IMR-90 (cell line): ENCODE measurements at regions not wholly inside any gene's neighbourhood (a gene's known extent, or its start where the extent isn't known, plus 50 kb on each side); places are given as distances from the start of the nearest gene placed in this dataset.

Experiments
- ATAC-seq: fragments of 200-7000 bp; cut with Tn5 transposase; 2 replicates; pipeline ENCODE4 v1.9.1; 2020; ENCODE audit warnings: low read depth, mild to moderate bottlenecking, moderate library complexity
- BruUV-seq: library from RNA; stranded (reverse); fragments of 400-500 nt; replicated peaks from 2 replicates; lab custom pipeline; 2021; lab: Mats Ljungman, UMichigan
- CTCF ChIA-PET: fragments of 300-600 bp; formaldehyde crosslinking; extraction: SDS; loops from one replicate; lab custom pipeline; 2021; ENCODE audit warnings: antibody characterized with exemption; lab: Yijun Ruan, JAX
- POLR2A ChIA-PET: fragments of 300-600 bp; sonication (Branson Sonifier 250); formaldehyde crosslinking; loops from one replicate; lab custom pipeline; 2022; ENCODE audit warnings: antibody characterized with exemption; ENCODE audit not compliant: unreplicated experiment; lab: Charles Lee
- DNase-seq: peaks from one replicate; pipeline ENCODE4 v3.0.0; 2013
- H2AFZ ChIP-seq: replicated peaks from 2 replicates; pipeline ENCODE3; 2013; ENCODE audit warnings: low read length, mild to moderate bottlenecking; ENCODE audit not compliant: poor library complexity
- H2AK5ac ChIP-seq: 2 replicates; pipeline ENCODE4 v1.6.1; 2013; ENCODE audit warnings: low read depth, low read length, inconsistent platforms
- H2AK9ac ChIP-seq: replicated peaks from 2 replicates; pipeline ENCODE3; 2013; ENCODE audit warnings: mild to moderate bottlenecking, low read depth, low read length, moderate library complexity; ENCODE audit not compliant: poor library complexity
- H2BK120ac ChIP-seq: 2 replicates; pipeline ENCODE4 v1.6.1; 2013; ENCODE audit warnings: low read depth, low read length, inconsistent platforms
- H2BK15ac ChIP-seq: 3 replicates; pipeline ENCODE4 v1.6.1; 2013; ENCODE audit warnings: low read depth, low read length, inconsistent platforms
- H2BK20ac ChIP-seq: 2 replicates; pipeline ENCODE4 v1.6.1; 2013; ENCODE audit warnings: low read depth, mild to moderate bottlenecking, inconsistent platforms, low read length, moderate library complexity
- H2BK5ac ChIP-seq: 2 replicates; pipeline ENCODE4 v1.6.1; 2013; ENCODE audit warnings: mild to moderate bottlenecking, low read depth, low read length, inconsistent platforms; ENCODE audit not compliant: poor library complexity, severe bottlenecking
- H3K14ac ChIP-seq: replicated peaks from 2 replicates; pipeline ENCODE4 v1.6.1; 2013; ENCODE audit warnings: low read depth, low read length, inconsistent platforms
- H3K18ac ChIP-seq: 2 replicates; pipeline ENCODE4 v1.6.1; 2013; ENCODE audit warnings: low read depth, low read length, control low read depth
- H3K23ac ChIP-seq: 2 replicates; pipeline ENCODE4 v1.6.1; 2013; ENCODE audit warnings: low read depth, low read length, inconsistent platforms
- H3K27ac ChIP-seq: 2 replicates; pipeline ENCODE4 v1.5.1; 2013; ENCODE audit warnings: mild to moderate bottlenecking, control low read depth, low read length; ENCODE audit not compliant: insufficient read depth
- H3K27me3 ChIP-seq: 2 replicates; pipeline ENCODE4 v1.6.1; 2013; ENCODE audit warnings: low read length; ENCODE audit not compliant: control insufficient read depth, insufficient read depth
- H3K36me3 ChIP-seq: 2 replicates; pipeline ENCODE4 v1.6.1; 2013; ENCODE audit warnings: low read length, mixed read lengths; ENCODE audit not compliant: control insufficient read depth, insufficient read depth
- H3K4ac ChIP-seq: 2 replicates; pipeline ENCODE4 v1.6.1; 2013; ENCODE audit warnings: low read depth, low read length, inconsistent platforms
- H3K4me1 ChIP-seq: 2 replicates; pipeline ENCODE4 v1.6.1; 2013; ENCODE audit warnings: low read length, mixed read lengths; ENCODE audit not compliant: control insufficient read depth, insufficient read depth
- H3K4me2 ChIP-seq: 2 replicates; pipeline ENCODE4 v1.6.1; 2013; ENCODE audit warnings: low read depth, mild to moderate bottlenecking, control low read depth, low read length, moderate library complexity
- H3K4me3 ChIP-seq: 2 replicates; pipeline ENCODE4 v1.5.1; 2013; ENCODE audit warnings: low read depth, mild to moderate bottlenecking, control low read depth, low read length, moderate library complexity; ENCODE audit not compliant: insufficient read depth
- H3K56ac ChIP-seq: 2 replicates; pipeline ENCODE4 v1.6.1; 2013; ENCODE audit warnings: low read length, inconsistent platforms; ENCODE audit not compliant: insufficient read depth; ENCODE audit errors: extremely low read depth
- H3K79me1 ChIP-seq, 2 experiments: 2 replicates each; pipeline ENCODE4 v1.6.1; 2013; ENCODE audit warnings: low read length in 2 of 2, inconsistent platforms in 1 of 2, low read depth in 1 of 2
- H3K9ac ChIP-seq: 2 replicates; pipeline ENCODE4 v1.6.1; 2013; ENCODE audit warnings: low read depth, low read length, control low read depth
- H3K9me1 ChIP-seq: 2 replicates; pipeline ENCODE4 v1.6.1; 2013; ENCODE audit warnings: low read length, inconsistent platforms; ENCODE audit not compliant: insufficient read depth
- H3K9me3 ChIP-seq: 2 replicates; pipeline ENCODE4 v1.6.1; 2013; ENCODE audit warnings: low read length; ENCODE audit not compliant: control insufficient read depth, insufficient read depth
- H4K20me1 ChIP-seq: 2 replicates; pipeline ENCODE4 v1.6.1; 2013; ENCODE audit warnings: low read length, inconsistent platforms; ENCODE audit not compliant: insufficient read depth
- H4K5ac ChIP-seq: 2 replicates; pipeline ENCODE4 v1.6.1; 2013; ENCODE audit warnings: mild to moderate bottlenecking, low read depth, low read length, control low read depth
- H4K8ac ChIP-seq, 2 experiments: 2 replicates each; pipeline ENCODE4 v1.6.1; 2013; ENCODE audit warnings: low read depth in 2 of 2, low read length in 2 of 2, control low read depth in 1 of 2, inconsistent platforms in 1 of 2
- H4K91ac ChIP-seq: 2 replicates; pipeline ENCODE4 v1.6.1; 2013; ENCODE audit warnings: low read depth, low read length, inconsistent platforms; ENCODE audit not compliant: insufficient read depth
- BHLHE40 ChIP-seq: fragments of 150-350 bp; IDR thresholded peaks from 2 replicates; pipeline ENCODE4 v1.6.1; 2016; ENCODE audit warnings: mild to moderate bottlenecking, low read depth, low read length
- CEBPB ChIP-seq: IDR thresholded peaks from 2 replicates; pipeline ENCODE4 v1.6.1; 2012; ENCODE audit warnings: low read depth, low read length, improper control_type of control experiment
- CHD1 ChIP-seq: IDR thresholded peaks from 2 replicates; pipeline ENCODE4 v1.6.1; 2012; ENCODE audit warnings: low read depth, low read length, improper control_type of control experiment
- ELK1 ChIP-seq: fragments of 150-350 bp; IDR thresholded peaks from 2 replicates; pipeline ENCODE4 v1.6.1; 2016; ENCODE audit warnings: low read depth, mild to moderate bottlenecking, low read length, moderate library complexity, borderline replicate concordance
- MAFK ChIP-seq: IDR thresholded peaks from 2 replicates; pipeline ENCODE4 v1.6.1; 2012; ENCODE audit warnings: low read depth, low read length, improper control_type of control experiment
- MAZ ChIP-seq: IDR thresholded peaks from 2 replicates; pipeline ENCODE4 v1.6.1; 2012; ENCODE audit warnings: low read depth, mild to moderate bottlenecking, low read length, improper control_type of control experiment, moderate library complexity, borderline replicate concordance
- MXI1 ChIP-seq: IDR thresholded peaks from 2 replicates; pipeline ENCODE4 v1.6.1; 2012; ENCODE audit warnings: low read depth, mild to moderate bottlenecking, low read length, moderate library complexity, borderline replicate concordance
- POLR2A ChIP-seq: IDR thresholded peaks from 2 replicates; pipeline ENCODE4 v1.6.1; 2012; ENCODE audit warnings: mild to moderate bottlenecking, low read depth, low read length
- RFX5 ChIP-seq: IDR thresholded peaks from 2 replicates; pipeline ENCODE4 v1.8.0; 2012; ENCODE audit warnings: low read depth, mild to moderate bottlenecking, low read length, moderate library complexity
- USF2 ChIP-seq: fragments of 150-350 bp; IDR thresholded peaks from 2 replicates; pipeline ENCODE4 v1.6.1; 2017; ENCODE audit warnings: mild to moderate bottlenecking, antibody characterized with exemption, low read length, low read depth
- WGBS, 2 experiments: methylation state at CpG; one replicate each; pipeline versions ENCODE4 v1.1.5 to v1.1.7; 2013; ENCODE audit warnings: missing lambda C conversion rate in 2 of 2; ENCODE audit not compliant: insufficient read length in 1 of 2; ENCODE audit errors: extremely low coverage in 2 of 2; 5-methylcytosine and 5-hydroxymethylcytosine counted together
- dilution Hi-C: fragments of 300-500 bp; cut with HindIII; formaldehyde crosslinking; loops from one replicate; pipeline ENCODE4 v1.14.3; 2018; ENCODE audit warnings: low sequenced_read_pairs; ENCODE audit not compliant: unreplicated experiment
- in situ Hi-C: fragments of 300-500 bp; cut with MboI; formaldehyde crosslinking; loops from 3 replicates; pipeline ENCODE4 v1.14.3; 2019; ENCODE audit warnings: low sequenced_read_pairs, inconsistent platforms, mixed read lengths
- intact Hi-C: fragments of 100-400 bp; cut with micrococcal nuclease; formaldehyde crosslinking; loops from 2 replicates; pipeline ENCODE4 v1.10.0; 2022

GRCh38 chrX:20477219-20477618, 210.5 kb upstream of the RPS6KA3 start:
- DNase-seq, result no peak
- 60% methylated on average over 1 of the region's 3 CpGs; no CpG with 5 or more reads in 1 of the 2 experiments for WGBS, 2 experiments
- Histone ChIP-seq H3K4ac (no peak overlapping the region), H2BK15ac (no peak overlapping the region), H4K5ac (no peak overlapping the region), H3K27me3 (peaks cover 2% of the 10 kb centered on the region; the same call in 1 of the 2 replicates), H3K56ac (no peak overlapping the region), H3K79me1 (no peaks in the 10 kb centered on the region), H2BK20ac (no peak overlapping the region), H3K36me3 (no peaks in the 10 kb centered on the region), H3K9me1 (no peaks in the 10 kb centered on the region), H3K23ac (no peak overlapping the region), H4K8ac (no peak overlapping the region), H2BK5ac (no peak overlapping the region), H3K27ac (no peak overlapping the region), H2AK5ac (no peak overlapping the region), H3K4me3 (no peak overlapping the region), H3K9me3 (no peaks in the 10 kb centered on the region), H3K18ac (no peak overlapping the region), H4K20me1 (no peaks in the 10 kb centered on the region), H2BK120ac (no peak overlapping the region), H3K4me1 (no peaks in the 10 kb centered on the region), H2AFZ (no peak overlapping the region), H4K91ac (no peak overlapping the region), H2AK9ac (no peak overlapping the region), H3K9ac (no peak overlapping the region), H3K14ac (no peak overlapping the region), H3K4me2 (no peak overlapping the region)
- intact Hi-C loops (no loop called here), dilution Hi-C loops (no loop called here), in situ Hi-C loops (no loop called here)
- ATAC-seq, result no peak
- TF ChIP-seq CHD1 (no peak), POLR2A (no peak), MAZ (no peak), MAFK (no peak), RFX5 (no peak), USF2 (no peak), CEBPB (no peak), BHLHE40 (no peak), ELK1 (no peak), MXI1 (no peak)
- BruUV-seq, result no TSS peak
- CTCF ChIA-PET, result no interaction called here
- POLR2A ChIA-PET, result no interaction called here
